ENCODE measurements at regions not wholly inside any gene's neighbourhood (a gene's known extent, or its start where the extent isn't known, plus 50 kb on each side); places are given as distances from the start of the nearest gene placed in this dataset.

DNA sequence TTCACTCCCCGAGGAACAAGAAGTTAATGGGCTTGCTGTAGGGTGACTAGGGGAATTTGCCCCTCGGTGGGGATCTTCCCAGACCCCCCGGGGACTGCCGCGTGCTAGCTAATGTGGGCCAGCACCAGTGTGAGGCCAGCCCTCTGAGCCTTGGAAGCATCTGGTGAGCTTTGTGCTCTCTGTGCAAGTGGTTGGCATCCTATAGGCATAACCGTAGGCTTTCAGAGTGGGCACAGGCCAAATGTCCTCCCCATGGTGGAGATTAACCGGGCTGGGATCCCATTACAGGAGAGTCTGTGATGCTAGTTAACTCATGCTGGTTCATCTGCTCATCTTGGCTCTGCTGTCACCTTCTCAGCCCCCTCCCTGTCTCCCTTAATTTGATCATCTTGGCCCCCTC lies 125.7 kb downstream of the TRIM29 start:
- no peak for TF ChIP-seq EZH2 (IDR thresholded peaks at IDR 0.05; ENCODE audit: insufficient read depth, poor library complexity, severe bottlenecking)
- TF ChIP-seq EZH2phosphoT487 (IDR thresholded peaks at IDR 0.05; ENCODE audit: insufficient read depth, low read depth): no peak

Measured in GM23248 (cell line).